AG04449 (cell line): ENCODE measurements at regions not wholly inside any gene's neighbourhood (a gene's known extent, or its start where the extent isn't known, plus 50 kb on each side); places are given as distances from the start of the nearest gene placed in this dataset.

ENCODE experiments used
- CTCF ChIA-PET: fragments of 350-600 bp; formaldehyde crosslinking; extraction: SDS; loops from one replicate; lab custom pipeline; 2021; ENCODE audit warnings: antibody characterized with exemption; lab: Yijun Ruan, JAX
- POLR2A ChIA-PET: fragments of 400-600, 350-600 bp; formaldehyde crosslinking; extraction: SDS; loops from one replicate; lab custom pipeline; 2020; ENCODE audit warnings: antibody characterized with exemption, inconsistent platforms; lab: Yijun Ruan, JAX
- DNase-seq: peaks from one replicate; pipeline ENCODE4 v3.0.0-alpha.2; 2010; ENCODE audit warnings: low read depth, low spot score
- H3K4me3 ChIP-seq: 2 replicates; pipeline ENCODE4 v1.5.1; 2011; ENCODE audit warnings: low read depth, mild to moderate bottlenecking, control low read depth, low read length
- TF ChIP-seq, protein P1 (sequence below): IDR thresholded peaks from one replicate; pipeline ENCODE4 v1.5.1; 2011; ENCODE audit warnings: mild to moderate bottlenecking, moderate library complexity, low read length, control low read depth, inconsistent platforms; ENCODE audit not compliant: insufficient read depth; ENCODE audit errors: missing control alignments

DNA sequence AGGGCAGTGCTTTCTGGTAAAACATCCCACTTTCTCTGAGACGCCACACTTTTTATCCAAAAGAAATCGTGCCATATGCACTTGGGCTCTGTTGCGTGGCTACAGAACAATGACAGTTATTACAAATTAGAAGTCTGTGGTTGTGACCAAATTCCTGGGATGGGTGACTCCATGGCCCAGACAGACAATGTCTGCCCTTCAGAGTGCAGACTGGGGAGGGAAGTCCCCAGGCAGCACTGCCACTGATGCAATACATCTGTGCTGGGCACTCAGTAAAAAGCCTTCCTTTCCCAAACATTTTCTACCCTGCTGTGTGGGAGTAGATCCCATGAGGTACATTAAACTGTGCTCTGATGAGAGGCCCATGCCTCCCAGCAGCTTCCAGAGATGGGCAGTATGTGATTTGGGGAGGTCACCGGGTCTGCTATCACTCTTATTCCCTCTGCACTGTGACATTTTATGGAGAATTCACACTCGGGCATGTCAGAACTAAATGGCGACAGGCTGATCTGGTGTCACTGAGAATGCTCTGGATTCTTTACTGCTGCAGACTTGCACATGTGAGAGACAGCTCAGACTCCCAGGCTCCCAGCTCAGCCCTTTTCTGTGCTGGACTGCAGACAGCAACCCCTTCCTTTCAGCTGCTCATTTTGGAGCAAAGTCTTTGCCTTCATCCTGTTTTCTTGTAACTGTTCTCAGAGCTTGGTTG lies 243.5 kb upstream of the ZNF32 start:
- no peak for DNase-seq

DNA sequence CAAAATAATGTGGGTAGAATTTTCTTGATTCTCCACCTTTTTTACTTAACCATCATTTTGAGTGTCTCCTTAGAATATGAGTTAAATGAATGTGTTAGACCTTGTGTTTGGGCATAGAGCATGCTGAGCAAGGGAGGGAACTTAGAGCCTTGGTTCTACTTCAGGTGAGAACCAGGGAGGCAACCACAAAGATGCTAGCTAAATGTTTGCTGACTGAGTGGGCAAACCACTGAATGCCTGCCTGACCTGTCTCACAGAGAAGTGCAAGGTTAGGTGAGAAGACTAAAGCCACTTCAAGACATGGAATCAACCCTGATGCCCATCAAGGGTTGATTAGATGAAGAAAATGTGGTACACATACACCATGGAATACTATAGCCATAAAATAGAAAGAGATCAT lies 242.6 kb upstream of the ZNF32 start:
- CTCF ChIA-PET, result no interaction called here
- TF ChIP-seq, protein P1, sequence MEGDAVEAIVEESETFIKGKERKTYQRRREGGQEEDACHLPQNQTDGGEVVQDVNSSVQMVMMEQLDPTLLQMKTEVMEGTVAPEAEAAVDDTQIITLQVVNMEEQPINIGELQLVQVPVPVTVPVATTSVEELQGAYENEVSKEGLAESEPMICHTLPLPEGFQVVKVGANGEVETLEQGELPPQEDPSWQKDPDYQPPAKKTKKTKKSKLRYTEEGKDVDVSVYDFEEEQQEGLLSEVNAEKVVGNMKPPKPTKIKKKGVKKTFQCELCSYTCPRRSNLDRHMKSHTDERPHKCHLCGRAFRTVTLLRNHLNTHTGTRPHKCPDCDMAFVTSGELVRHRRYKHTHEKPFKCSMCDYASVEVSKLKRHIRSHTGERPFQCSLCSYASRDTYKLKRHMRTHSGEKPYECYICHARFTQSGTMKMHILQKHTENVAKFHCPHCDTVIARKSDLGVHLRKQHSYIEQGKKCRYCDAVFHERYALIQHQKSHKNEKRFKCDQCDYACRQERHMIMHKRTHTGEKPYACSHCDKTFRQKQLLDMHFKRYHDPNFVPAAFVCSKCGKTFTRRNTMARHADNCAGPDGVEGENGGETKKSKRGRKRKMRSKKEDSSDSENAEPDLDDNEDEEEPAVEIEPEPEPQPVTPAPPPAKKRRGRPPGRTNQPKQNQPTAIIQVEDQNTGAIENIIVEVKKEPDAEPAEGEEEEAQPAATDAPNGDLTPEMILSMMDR, result no peak

More for the DNA sequence above, 243.5 kb upstream of the ZNF32 start:
- ChIA-PET POLR2A (no interaction called here), CTCF (interaction anchor here (0.7 to 0.8 kb wide), 2 partner anchors 203 to 495 kb away, joined by 3 read pairs; no protein-coding TSS in a partner anchor)
- H3K4me3 ChIP-seq, result no peak overlapping the region
- TF ChIP-seq, protein P1, result no peak

DNA sequence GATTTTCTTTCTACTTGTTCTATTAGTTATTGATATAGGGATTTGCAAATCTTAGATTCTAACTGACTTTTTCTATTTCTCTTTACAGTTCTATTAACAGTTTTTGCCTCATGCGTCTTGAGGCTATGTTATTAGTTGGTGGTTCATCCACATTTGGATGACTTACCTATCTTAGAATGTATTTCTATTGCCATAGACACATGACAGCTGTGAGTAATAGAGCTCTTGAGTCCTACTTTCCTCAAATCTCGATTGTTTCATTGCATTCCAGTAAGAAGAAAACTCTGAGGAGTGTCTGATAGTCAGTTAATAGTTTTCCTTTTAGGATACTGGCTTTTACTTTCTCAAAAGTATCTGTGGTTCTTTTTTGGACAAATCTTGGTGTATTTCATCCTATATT lies 241.4 kb upstream of the ZNF32 start:
- DNase-seq, result no peak
- POLR2A ChIA-PET, result interaction anchor here (0.7 to 1.2 kb wide), 2 partner anchors 22 to 28 kb away, joined by 3 read pairs; no protein-coding TSS in a partner anchor
- CTCF ChIA-PET, result interaction anchor here (0.9 to 1.2 kb wide), 2 partner anchors 200 to 974 kb away, joined by 3 read pairs; no protein-coding TSS in a partner anchor
- no peak overlapping the region for H3K4me3 ChIP-seq
- TF ChIP-seq, protein P1, result no peak

More for the DNA sequence above, 242.6 kb upstream of the ZNF32 start:
- POLR2A ChIA-PET, result no interaction called here
- no peak overlapping the region for H3K4me3 ChIP-seq
- no peak for DNase-seq

DNA sequence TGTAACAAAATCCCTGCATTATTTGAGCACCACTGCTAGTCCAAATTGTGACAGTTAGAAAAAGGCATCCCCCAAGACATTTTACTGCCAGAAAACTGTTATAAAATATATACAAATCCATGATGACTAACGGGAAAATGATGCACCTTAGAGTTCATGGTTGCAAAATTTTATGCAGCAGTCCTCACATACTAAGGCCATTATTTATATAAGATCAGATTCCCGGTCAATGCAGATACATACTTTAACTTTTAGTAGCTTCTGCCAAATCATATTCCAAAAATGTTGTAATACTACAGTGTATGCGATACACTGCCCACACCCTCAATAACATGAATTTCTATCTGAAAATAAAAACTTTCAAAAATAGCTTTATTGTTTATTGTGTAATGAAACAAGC lies 239.9 kb upstream of the ZNF32 start:
- TF ChIP-seq, protein P1, result no peak
- CTCF ChIA-PET, result no interaction called here
- no peak overlapping the region for H3K4me3 ChIP-seq
- peak; percentile 75 for DNase-seq
- POLR2A ChIA-PET, result no interaction called here

DNA sequence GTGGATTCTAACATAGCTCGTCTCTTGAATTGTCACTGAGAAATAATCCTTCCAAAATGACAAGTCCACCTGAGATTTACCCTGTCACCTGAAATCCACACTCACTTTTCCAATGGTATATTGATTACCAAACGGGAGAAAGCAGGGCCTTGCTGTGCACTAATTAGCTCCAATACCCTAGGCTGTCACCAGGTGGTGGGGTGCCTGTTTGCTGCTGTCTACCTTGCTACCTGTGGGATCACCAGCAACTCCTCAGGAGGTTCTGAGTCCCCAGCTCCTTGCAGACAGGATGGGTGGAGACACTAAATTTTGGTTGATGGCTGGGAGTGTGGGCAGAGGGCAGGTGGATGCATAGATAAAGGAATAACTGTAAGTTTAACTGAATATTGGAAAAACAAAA lies 237.2 kb upstream of the ZNF32 start:
- H3K4me3 ChIP-seq, result no peak overlapping the region
- ChIA-PET CTCF (interaction anchor here (0.8 to 1.0 kb wide), 2 partner anchors 9 to 196 kb away, joined by 3 to 4 read pairs; no protein-coding TSS in a partner anchor), POLR2A (no interaction called here)
- no peak for DNase-seq
- TF ChIP-seq, protein P1, result no peak

GRCh38 chr10:43885252-43885651 lies 236.6 kb upstream of the ZNF32 start:
- CTCF ChIA-PET, result interaction anchor here (0.8 to 1.5 kb wide), 4 partner anchors 9 to 502 kb away, joined by 3 to 4 read pairs (median 4); no protein-coding TSS in a partner anchor
- POLR2A ChIA-PET, result interaction anchor here (0.6 kb wide), 1 partner anchor 36 kb away, joined by 3 read pairs; no protein-coding TSS in a partner anchor
- DNase-seq, result no peak
- no peak overlapping the region for H3K4me3 ChIP-seq
- TF ChIP-seq, protein P1, result no peak
